HG02970 (cell line): ENCODE measurements at regions not wholly inside any gene's neighbourhood (a gene's known extent, or its start where the extent isn't known, plus 50 kb on each side); places are given as distances from the start of the nearest gene placed in this dataset.

Experiments used
- ATAC-seq: cut with Tn5 transposase; IDR thresholded peaks from one replicate; pipeline ENCODE4 v1.9.1; 2021; ENCODE audit warnings: mild to moderate bottlenecking, moderate library complexity, moderate number of reproducible peaks; ENCODE audit not compliant: unreplicated experiment, low FRiP score

DNA sequence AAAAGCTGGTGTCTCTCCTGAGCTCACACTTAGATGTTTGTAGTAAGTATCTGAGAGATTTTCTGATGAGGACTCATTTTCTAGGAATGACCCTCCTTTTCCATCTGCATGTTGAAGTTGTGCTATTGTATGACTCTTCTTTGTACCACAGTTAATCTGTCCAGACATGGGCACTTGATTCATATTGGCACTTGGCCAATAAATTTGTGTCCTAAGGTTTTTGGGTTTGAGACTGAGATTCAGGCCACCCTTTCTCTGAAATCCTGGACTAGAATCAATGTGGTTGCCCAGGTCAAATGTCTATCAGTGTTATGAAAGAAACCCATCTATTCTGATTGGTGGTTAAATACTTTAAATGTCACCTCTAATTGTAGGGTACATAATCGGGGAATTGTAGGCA is 869.0 kb downstream of the SH3BGRL start:
- ATAC-seq = no peak

DNA sequence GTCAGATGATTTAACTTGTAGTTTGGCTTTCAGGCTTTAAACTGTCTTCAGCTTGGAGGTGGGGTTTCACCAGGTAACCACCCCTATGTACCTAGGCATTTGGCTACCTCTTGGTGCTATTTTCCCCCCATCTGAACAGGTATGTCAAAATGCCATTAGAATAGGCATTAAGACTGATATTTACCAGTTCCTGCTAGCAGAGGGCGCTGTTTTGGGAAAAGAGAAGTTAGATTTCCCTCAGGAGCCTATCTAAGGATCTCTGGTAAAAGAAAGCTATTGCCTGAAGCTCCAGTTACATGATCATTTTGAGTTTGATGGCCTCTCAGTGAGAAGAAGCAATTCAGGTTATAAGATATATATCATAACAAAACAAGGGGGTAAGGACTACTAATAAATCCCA is 879.1 kb downstream of the SH3BGRL start:
- no peak for ATAC-seq

- ATAC-seq = no peak
Measured at GRCh38 chrX:82087699-82088098, 885.8 kb downstream of the SH3BGRL start.

GRCh38 chrX:82092307-82092706 is 890.4 kb downstream of the SH3BGRL start:
- no peak for ATAC-seq

DNA sequence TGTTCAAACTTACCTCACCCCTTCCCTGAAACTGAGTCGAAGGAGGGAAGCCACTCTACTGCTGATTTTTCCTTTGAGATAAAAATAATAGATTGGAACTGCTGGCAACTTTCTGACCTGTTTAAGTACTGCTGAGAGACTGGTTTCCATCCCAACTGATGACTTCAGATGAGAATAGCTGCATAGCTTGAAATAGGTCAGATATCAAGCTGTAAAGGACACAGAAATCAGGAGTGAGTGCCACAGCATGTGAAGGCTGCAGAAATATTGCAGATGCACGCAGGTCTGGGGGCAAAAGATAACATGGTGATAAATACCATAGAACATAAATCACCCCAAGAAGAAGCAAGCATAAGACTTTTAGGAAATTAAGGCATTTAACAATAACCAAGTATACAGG is 923.2 kb downstream of the SH3BGRL start:
- ATAC-seq = no peak

DNA sequence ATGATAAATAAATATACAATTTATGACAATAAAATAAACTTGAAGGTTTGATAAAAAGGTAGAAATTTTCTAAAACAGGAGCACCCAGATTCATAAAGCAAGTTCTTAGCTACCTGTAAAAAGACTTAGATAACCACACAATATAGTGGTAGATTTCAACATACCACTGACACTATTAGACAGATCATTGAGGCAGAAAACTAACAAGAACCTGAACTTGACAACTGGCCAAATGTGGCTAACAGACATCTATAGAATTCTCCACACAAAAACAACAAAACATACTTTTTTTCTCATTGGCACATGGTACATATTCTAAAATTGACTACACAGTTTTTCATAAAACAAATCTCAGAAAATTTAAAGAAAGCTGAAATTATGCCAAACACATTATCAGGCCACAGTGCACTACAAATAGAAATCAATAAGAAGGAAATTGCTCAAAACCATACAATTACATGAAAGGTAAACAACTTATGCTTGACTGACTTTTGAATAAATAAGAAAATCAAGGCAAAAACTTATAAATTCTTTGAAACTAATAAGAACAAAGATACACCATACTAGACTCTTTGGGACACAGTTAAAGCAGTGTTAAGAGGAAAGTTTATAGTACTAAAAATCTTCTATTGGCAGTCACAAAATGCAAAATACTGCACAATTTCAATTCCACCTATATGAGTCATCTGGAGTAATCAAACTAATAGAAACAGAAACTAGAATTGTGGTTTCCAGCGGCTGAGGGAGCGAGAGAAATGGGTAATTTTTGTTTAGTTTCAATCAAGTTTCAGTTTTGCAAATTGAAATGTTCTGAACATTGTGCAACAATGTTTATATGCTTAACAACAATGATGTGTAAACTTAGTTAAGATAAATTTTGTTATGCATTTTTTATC is 925.6 kb downstream of the SH3BGRL start:
- peak; percentile 84 for ATAC-seq

DNA sequence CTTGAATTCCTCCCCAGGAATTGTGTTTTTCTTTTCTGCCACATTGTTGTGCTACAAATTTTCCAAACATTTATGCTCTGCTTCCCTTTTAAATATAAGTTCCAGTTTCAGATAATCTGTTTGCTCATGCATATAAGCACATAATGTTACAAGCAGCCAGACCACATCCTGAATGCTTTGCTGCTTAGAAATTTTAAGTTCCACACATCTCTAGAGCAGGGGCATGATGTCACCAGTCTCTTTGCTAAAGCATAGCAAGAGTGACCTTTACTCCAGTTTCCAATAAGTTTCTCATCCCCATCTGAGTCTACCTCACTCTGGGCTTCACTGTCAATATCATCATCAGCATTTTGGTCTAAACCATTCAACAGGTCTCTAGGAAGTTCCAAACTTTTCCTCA is 932.5 kb downstream of the SH3BGRL start:
- no peak for ATAC-seq

DNA sequence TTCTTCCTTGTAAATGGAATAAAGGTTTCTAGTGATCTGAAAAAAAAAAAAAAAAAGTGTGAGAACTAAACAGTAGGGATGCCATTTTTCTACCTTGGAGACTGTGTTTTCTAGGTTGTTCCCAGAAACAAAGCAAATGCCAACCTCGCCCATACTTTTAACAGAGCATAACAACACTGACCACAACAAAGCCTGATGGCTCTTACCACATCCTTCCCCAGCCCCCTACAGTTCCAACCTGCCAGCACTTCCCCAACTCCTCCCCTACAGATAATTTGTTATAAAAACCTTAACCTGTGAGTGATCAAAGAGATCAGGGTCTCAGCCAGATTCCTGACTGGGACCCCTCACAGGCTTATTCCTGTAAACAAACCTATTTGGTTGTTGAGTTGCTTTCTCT is 940.0 kb downstream of the SH3BGRL start:
- ATAC-seq = no peak

GRCh38 chrX:82161195-82161594 is 959.3 kb downstream of the SH3BGRL start:
- no peak for ATAC-seq

GRCh38 chrX:82163701-82164100 is 961.8 kb downstream of the SH3BGRL start:
- no peak for ATAC-seq

DNA sequence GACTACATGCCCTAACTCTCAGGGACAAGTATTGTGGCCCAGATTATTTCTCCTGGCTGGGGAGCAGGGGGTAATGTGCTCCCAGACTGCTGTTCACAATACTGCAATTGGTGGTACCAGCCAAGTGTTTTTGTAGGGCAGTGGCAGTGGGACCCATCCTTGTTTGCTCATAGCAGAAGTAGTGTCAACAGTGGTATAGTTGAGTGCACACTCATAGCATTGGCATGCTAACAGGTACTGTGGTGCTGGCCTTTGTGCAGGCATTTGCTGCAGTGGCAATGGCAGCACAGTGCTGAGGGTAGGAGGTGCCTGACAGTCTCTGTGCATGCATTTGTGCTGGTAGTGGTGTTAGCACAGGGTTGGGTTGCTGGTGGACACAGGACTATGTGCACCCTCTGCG is 995.0 kb downstream of the SH3BGRL start:
- ATAC-seq = no peak

GRCh38 chrX:82208975-82209374 is 1007.1 kb downstream of the SH3BGRL start:
- no peak for ATAC-seq

GRCh38 chrX:82218361-82218760 is 1016.5 kb downstream of the SH3BGRL start:
- peak; percentile 83 for ATAC-seq

DNA sequence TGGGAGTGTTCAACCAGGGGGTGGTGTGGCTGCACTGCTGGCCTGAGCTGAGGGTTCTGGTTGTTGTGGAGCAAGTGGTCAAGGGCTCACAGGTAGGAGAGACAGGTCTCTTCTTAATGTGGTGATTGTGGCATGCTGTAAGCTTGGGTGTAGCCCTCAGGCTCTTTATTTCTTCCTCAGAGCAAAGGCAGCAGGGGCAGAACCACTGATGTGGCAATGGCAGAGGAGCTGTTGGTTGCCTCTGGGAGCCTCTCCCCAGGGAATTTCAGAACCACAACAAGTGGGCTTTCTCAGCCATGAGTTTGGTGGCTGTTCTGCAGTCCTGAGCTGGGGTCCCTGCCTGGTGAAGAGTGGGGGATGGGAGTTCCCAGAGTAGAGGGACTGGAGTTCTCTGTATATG is 1017.2 kb downstream of the SH3BGRL start:
- ATAC-seq = no peak

DNA sequence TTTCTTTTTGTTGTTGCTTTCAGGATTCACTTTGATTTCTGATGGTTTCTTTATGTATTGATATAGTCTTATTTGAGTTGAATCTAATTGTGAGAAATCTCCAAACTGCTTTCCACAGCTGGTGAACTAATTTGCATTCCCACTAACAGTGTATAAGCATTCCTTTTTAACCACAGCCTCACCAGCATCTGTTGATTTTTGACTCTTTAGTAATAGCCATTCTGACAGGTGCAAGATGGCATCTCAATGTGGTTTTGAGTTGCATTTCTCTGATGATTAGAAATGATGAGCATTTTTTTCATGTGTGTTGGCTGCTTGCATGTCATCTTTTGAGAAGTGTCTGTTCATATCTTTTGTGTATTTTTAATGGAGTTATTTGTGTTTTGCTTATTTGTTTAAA is 1023.1 kb downstream of the SH3BGRL start:
- no peak for ATAC-seq

- no peak for ATAC-seq
Measured at GRCh38 chrX:82230013-82230412, 1028.1 kb downstream of the SH3BGRL start.

DNA sequence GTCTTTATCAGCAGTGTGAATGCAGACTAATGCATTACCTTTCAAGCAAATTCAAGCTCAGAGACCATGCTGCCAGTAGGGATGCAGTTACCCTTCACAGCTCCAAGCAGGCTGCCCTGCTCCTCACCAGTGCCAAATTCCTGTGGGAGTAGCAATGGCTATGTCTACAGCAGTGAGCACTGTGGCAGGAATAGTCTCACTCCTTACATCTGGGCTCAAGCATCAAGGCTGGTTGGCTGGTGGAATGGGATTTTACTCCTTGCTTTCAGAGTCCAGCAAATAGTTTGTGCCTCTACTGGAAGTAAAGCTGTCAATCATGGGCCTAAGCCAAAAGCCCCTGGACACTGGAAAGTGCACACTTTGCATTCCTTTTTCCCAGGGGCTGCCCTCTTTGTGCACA is 1030.8 kb downstream of the SH3BGRL start:
- ATAC-seq = no peak

DNA sequence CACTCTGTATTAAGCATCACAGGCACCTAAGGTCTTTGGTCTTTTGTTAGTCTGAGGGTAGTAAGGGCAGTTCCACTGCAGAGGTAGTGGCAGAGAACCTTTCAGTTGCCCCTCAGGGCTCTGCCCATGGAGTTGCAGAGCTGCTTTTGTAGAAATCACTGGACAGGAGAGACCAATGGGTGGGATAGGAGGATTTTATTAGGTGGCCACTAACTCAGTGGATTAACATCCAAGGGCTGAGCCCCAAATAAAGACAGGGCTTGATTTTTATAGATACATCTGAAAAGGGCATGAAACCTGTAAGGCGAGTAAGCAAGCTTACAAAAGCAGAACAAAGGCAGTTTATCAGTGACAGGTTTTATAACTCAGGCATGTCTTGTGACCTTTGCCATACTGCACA is 1035.4 kb downstream of the SH3BGRL start:
- ATAC-seq = no peak
